ENCODE measurements at regions not wholly inside any gene's neighbourhood (a gene's known extent, or its start where the extent isn't known, plus 50 kb on each side); places are given as distances from the start of the nearest gene placed in this dataset.

DNA sequence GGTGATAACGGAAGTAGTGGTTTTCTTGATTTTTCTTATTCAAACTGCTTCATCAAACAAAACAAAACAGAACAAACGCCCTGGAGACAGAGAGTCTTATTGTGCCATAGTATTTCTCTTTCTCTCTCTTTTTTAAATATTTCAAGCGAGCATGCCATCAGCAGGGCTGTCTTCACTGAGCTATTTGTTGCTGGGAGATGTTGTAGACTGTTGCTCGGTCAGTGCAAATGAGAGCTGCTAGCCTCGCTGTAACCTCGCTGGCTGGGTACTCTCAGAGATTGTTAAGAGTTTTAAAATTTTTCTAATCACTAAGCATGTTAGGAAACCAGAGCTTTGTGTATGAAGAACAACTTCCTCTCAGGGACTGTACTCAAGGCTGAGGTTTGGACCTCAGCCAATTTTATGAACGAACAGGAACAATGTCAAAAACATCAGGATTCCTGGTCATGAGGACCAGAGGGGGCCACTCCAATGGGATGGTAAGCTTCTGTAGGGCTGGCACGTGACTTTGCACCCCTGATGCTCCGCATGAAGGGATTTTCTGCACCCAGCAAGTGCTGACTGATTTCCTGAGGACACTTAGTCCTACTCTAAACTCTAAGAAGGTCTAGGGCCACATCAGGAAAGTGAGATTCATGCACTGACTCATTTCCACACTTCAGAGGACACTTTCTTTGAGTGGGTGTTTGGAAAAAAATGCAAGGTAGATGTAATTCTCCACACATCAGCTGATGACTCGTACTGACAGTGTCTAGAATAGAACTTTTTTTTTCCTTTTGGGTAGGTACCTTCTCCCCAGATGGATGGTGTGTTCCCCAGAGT lies 59.8 kb upstream of the IL1R1 start:
- TF ChIP-seq, protein P1, sequence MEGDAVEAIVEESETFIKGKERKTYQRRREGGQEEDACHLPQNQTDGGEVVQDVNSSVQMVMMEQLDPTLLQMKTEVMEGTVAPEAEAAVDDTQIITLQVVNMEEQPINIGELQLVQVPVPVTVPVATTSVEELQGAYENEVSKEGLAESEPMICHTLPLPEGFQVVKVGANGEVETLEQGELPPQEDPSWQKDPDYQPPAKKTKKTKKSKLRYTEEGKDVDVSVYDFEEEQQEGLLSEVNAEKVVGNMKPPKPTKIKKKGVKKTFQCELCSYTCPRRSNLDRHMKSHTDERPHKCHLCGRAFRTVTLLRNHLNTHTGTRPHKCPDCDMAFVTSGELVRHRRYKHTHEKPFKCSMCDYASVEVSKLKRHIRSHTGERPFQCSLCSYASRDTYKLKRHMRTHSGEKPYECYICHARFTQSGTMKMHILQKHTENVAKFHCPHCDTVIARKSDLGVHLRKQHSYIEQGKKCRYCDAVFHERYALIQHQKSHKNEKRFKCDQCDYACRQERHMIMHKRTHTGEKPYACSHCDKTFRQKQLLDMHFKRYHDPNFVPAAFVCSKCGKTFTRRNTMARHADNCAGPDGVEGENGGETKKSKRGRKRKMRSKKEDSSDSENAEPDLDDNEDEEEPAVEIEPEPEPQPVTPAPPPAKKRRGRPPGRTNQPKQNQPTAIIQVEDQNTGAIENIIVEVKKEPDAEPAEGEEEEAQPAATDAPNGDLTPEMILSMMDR (conservative IDR thresholded peaks at IDR 0.05), result no peak
- no peak for TF ChIP-seq EZH2 (IDR thresholded peaks at IDR 0.05; ENCODE audit: low read depth)

Measured in PC-9 (cell line).